ENCODE measurements at regions not wholly inside any gene's neighbourhood (a gene's known extent, or its start where the extent isn't known, plus 50 kb on each side); places are given as distances from the start of the nearest gene placed in this dataset.

DNA sequence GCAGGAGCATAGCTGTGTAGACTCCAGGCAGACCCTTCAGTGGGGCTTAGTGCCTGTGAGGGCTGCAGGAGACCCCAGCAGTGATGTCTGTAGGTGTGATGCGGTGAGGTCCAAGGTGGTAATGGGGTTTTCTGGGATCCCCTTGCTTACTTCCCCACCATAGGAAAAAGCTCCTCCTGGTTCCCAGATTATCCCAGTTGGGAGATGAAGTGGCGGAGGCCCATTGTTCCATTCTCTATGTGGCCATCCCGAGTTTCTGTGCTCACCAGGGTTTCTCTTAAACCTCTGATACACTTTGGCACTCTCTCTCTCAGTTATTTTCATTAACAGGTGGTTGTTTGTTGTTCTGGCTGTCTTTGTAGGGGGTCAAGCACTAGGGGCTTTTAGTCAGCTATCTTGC is 146.7 kb upstream of the IGF1R start:
- Mint-ChIP-seq H3K36me3 (ENCODE audit: low read depth) (no peaks in the 10 kb centered on the region), H3K4me1 (ENCODE audit: low read depth) (peaks cover 11% of the 10 kb centered on the region), H3K9me3 (peaks cover 5% of the 10 kb centered on the region; the same call in 1 of the 2 replicates), H3K27ac (no peak overlapping the region), H3K27me3 (ENCODE audit: insufficient read depth) (peaks cover 28% of the 10 kb centered on the region), H3K4me3 (no peak overlapping the region)
- TF ChIP-seq, protein P1, sequence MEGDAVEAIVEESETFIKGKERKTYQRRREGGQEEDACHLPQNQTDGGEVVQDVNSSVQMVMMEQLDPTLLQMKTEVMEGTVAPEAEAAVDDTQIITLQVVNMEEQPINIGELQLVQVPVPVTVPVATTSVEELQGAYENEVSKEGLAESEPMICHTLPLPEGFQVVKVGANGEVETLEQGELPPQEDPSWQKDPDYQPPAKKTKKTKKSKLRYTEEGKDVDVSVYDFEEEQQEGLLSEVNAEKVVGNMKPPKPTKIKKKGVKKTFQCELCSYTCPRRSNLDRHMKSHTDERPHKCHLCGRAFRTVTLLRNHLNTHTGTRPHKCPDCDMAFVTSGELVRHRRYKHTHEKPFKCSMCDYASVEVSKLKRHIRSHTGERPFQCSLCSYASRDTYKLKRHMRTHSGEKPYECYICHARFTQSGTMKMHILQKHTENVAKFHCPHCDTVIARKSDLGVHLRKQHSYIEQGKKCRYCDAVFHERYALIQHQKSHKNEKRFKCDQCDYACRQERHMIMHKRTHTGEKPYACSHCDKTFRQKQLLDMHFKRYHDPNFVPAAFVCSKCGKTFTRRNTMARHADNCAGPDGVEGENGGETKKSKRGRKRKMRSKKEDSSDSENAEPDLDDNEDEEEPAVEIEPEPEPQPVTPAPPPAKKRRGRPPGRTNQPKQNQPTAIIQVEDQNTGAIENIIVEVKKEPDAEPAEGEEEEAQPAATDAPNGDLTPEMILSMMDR (IDR thresholded peaks at IDR 0.05) = no peak
- DNase-seq = no peak

DNA sequence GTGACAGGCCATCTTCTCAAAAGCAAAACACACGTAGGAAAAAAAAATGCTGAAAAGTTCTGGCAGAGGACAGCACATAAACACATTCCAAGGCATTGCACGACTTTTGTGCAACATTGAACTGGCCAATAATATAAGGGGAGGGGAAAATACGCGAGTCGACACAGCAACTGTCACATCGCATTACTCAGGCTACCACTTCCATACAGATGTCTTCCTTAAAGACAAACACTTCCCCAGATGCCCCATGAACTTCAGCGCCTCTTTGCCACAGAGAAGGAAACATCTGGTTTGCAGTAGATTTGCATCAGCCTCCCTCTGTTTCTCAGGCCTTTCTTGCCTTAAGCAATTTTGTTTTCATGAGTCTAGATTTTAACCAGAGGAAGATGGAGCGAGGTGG is 144.4 kb upstream of the IGF1R start:
- Mint-ChIP-seq H3K4me3 (no peak overlapping the region), H3K27me3 (ENCODE audit: insufficient read depth) (peaks cover 36% of the 10 kb centered on the region), H3K4me1 (ENCODE audit: low read depth) (peaks cover 11% of the 10 kb centered on the region), H3K36me3 (ENCODE audit: low read depth) (no peaks in the 10 kb centered on the region), H3K9me3 (peaks cover 5% of the 10 kb centered on the region; the same call in 1 of the 2 replicates), H3K27ac (no peak overlapping the region)
- TF ChIP-seq, protein P1 (IDR thresholded peaks at IDR 0.05) = no peak
- DNase-seq = peak; percentile 62

DNA sequence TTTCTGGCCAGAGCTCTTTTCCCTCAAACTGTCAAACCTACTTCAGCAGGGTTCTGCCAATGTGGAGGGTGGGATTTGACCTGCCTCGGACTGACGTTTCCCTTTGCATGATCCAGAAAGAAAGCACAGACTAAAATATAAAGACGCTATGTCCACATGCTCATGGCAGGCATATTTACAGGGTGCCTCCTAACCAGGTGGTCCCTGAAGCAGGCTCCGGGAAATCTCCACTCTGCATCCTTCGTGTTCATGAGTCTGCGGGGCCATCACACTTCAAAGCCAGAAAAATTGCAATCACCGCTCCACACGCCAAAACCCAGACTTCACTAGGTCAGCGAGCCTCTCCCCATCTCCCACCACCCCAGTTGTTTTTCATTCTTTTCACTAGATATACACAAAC is 143.3 kb upstream of the IGF1R start:
- TF ChIP-seq, protein P1 (IDR thresholded peaks at IDR 0.05) = no peak
- Mint-ChIP-seq H3K9me3 (no peaks in the 10 kb centered on the region), H3K36me3 (ENCODE audit: low read depth) (no peaks in the 10 kb centered on the region), H3K4me1 (ENCODE audit: low read depth) (peaks cover 11% of the 10 kb centered on the region), H3K27me3 (ENCODE audit: insufficient read depth) (peaks cover 37% of the 10 kb centered on the region), H3K4me3 (no peak overlapping the region), H3K27ac (no peak overlapping the region)
- DNase-seq = no peak

DNA sequence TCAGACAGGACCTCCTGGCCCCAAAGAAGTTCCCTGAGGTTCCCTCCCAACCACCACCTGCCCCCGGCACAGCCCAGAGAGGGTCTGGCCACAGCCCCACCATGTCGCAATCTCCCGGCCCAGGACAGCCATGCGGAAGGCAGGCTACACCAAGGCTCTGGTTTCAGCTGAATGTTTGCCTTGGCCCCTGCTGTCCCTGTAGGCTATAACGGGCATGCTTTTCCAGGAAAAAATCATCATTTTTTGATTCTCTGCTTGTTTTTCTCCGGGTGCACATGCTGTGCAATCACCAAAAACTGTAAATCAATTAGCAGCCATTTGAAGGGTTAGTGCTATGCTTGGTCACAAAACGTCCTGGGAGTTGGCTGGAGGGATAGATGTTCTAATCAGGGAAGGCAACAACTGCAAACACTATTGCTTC is 142.7 kb upstream of the IGF1R start:
- Mint-ChIP-seq H3K4me1 (ENCODE audit: low read depth) (peaks cover 11% of the 10 kb centered on the region), H3K27me3 (ENCODE audit: insufficient read depth) (peaks cover 38% of the 10 kb centered on the region), H3K4me3 (no peak overlapping the region), H3K9me3 (no peaks in the 10 kb centered on the region), H3K36me3 (ENCODE audit: low read depth) (no peaks in the 10 kb centered on the region), H3K27ac (no peak overlapping the region)
- DNase-seq = no peak
- TF ChIP-seq, protein P1 (IDR thresholded peaks at IDR 0.05) = no peak

DNA sequence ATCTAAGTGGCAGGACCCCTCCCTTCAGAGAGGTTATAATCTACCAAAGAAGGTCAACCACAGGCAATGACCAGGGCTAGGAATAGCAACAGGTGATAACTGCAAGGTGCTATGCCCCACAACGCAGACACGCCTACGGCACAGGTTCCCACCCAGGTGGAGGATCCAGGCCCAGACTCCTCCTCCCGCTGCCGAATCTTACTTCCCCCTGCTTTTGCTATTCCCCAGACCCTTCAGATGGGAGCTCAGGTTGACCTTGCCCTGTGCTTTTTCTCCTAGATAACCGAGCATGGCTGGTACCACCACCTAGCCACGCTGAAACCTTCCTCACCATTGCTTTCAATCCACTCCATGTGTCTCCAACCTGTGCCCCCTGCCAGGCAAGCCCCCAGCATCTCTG is 142.2 kb upstream of the IGF1R start:
- no peaks in the 10 kb centered on the region for H3K9me3 Mint-ChIP-seq
- H3K4me3 Mint-ChIP-seq = no peak overlapping the region
- TF ChIP-seq, protein P1 (IDR thresholded peaks at IDR 0.05) = no peak
- no peaks in the 10 kb centered on the region for H3K36me3 Mint-ChIP-seq (ENCODE audit: low read depth)
- peaks cover 11% of the 10 kb centered on the region for H3K4me1 Mint-ChIP-seq (ENCODE audit: low read depth)
- DNase-seq = no peak
- peaks cover 39% of the 10 kb centered on the region for H3K27me3 Mint-ChIP-seq (ENCODE audit: insufficient read depth)
- no peak overlapping the region for H3K27ac Mint-ChIP-seq

DNA sequence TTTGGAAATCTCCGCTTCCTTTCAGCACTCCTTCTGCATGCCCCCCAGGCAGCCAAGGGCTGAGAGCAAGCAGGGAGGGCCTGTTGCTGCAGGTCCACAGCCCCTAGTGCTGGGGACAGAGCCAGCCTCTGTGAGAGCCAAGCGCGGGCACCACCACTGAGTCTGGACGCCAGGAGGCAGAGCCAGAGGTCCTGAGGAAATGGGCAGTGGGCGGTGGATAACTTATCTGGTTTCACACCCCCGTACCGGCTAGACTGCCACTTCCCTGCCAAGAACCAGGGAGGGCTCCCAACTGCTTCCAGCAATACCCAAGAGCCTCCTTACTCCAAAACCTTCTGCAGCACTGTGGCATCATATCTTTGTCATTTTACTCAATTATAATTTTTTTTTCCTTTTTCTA is 141.6 kb upstream of the IGF1R start:
- H3K9me3 Mint-ChIP-seq = no peaks in the 10 kb centered on the region
- no peak overlapping the region for H3K4me3 Mint-ChIP-seq
- H3K27me3 Mint-ChIP-seq (ENCODE audit: insufficient read depth) = peaks cover 42% of the 10 kb centered on the region
- no peaks in the 10 kb centered on the region for H3K36me3 Mint-ChIP-seq (ENCODE audit: low read depth)
- H3K27ac Mint-ChIP-seq = no peak overlapping the region
- H3K4me1 Mint-ChIP-seq (ENCODE audit: low read depth) = peaks cover 11% of the 10 kb centered on the region
- TF ChIP-seq, protein P1 (IDR thresholded peaks at IDR 0.05) = no peak
- DNase-seq = no peak

All from HFFc6 (cell line).